ACHN (cell line): ENCODE measurements at regions not wholly inside any gene's neighbourhood (a gene's known extent, or its start where the extent isn't known, plus 50 kb on each side); places are given as distances from the start of the nearest gene placed in this dataset.

Source experiments
- DNase-seq: peaks from one replicate; pipeline ENCODE4 v3.0.0-alpha.2; 2015
- in situ Hi-C: cut with HindIII; loops from 2 replicates; pipeline ENCODE4 v1.10.0; 2017; ENCODE audit warnings: low sequenced_read_pairs, low pct_ligation_motif_present, low pct_unique_long_range_greater_than_20kb

GRCh38 chr14:38108681-38109080, 99.0 kb upstream of the SSTR1 start:
- in situ Hi-C loops, result no loop called here
- DNase-seq, result no peak

DNA sequence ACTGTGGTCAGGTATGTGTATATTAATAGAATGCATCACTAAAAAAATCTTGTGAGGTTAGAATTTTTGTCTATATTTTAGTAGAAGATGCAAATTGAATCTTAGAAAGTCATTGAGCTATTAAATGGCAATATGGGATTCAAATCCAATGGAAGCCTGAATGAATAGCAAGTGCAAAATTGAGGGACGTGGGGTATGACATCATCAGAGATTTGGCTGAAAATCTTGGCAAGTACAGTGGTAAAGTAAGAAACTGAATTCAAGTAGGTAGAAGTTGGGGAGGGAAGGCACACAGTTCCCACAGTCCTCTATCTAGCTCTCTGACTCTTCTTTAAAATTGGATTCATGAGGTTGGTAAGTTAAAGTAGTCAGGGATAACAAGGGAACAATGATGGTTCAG, 97.4 kb upstream of the SSTR1 start:
- DNase-seq, result no peak
- in situ Hi-C loops, result no loop called here

GRCh38 chr14:38111046-38111445, 96.7 kb upstream of the SSTR1 start:
- no peak for DNase-seq
- in situ Hi-C loops, result no loop called here

- in situ Hi-C loops, result no loop called here
Measured at GRCh38 chr14:38113546-38113945, 94.2 kb upstream of the SSTR1 start.

GRCh38 chr14:38116895-38117294, 90.8 kb upstream of the SSTR1 start:
- DNase-seq, result no peak
- in situ Hi-C loops, result no loop called here

More at GRCh38 chr14:38113546-38113945, 94.2 kb upstream of the SSTR1 start:
- no peak for DNase-seq

GRCh38 chr14:38120109-38120508, 87.6 kb upstream of the SSTR1 start:
- DNase-seq, result no peak
- in situ Hi-C loops, result no loop called here

- in situ Hi-C loops, result no loop called here
- DNase-seq, result no peak
Measured at GRCh38 chr14:38121320-38122020, 86.2 kb upstream of the SSTR1 start.

DNA sequence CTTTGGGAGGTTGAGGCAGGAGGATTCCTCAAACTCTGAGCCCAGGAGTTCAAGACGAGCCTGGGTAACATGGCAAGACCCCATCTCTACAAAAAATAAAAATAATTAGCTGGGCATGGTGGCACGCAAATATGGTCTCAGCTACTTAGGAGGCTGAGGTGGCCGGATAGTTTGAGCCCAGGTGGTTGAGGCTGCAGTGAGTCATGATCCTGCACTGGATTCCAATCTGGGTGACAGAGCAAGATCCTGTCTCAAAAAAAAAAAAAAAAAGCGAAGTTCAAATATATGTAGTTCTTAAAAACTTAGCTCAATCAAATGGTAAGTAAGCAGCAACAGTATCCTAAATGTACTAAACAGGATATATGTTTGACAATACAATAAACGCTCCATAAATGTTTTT, 85.5 kb upstream of the SSTR1 start:
- no peak for DNase-seq
- in situ Hi-C loops, result no loop called here

GRCh38 chr14:38124506-38124905, 83.2 kb upstream of the SSTR1 start:
- DNase-seq, result no peak
- in situ Hi-C loops, result no loop called here

- in situ Hi-C loops, result no loop called here
- DNase-seq, result no peak
Measured at GRCh38 chr14:38125481-38126037, 82.1 kb upstream of the SSTR1 start.

DNA sequence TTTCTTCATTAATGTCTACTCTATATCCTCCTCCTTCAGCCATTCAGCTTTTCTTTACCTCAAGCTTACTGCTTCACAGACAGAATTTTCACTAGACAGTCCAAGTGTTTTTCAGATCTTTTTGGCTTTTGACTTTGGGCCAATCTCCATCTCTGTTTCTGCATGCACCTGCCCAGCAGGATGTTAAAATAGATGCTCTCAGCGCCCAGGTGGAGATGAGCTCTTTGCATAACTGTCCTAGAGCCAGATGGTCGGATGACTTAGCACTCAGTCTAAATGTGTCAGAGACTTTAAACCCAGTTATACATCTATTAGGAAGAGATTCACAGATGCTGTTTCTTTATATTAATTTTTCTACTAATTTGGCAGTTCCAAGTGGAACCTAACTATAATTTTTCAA, 80.3 kb upstream of the SSTR1 start:
- no peak for DNase-seq
- in situ Hi-C loops, result no loop called here

GRCh38 chr14:38127784-38128183, 79.9 kb upstream of the SSTR1 start:
- in situ Hi-C loops, result no loop called here
- no peak for DNase-seq

DNA sequence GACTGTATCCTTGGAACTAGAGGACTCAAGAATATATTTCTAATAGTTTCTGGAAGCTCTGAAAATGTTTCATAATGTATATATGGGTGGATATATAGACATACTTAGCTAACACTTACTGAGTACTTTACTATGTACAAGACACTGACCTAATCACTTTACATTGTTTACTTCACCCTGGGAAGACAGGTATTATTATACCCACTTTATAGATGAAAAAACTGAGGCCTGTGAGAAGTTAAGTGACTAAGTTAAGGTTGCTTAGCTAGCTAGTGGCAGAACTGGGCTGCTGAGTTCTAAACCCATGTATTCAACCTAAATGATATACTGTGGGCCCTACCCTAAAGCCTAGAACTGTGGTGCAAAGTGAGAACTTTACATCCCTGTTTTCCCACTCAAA, 79.1 kb upstream of the SSTR1 start:
- in situ Hi-C loops, result no loop called here
- no peak for DNase-seq

DNA sequence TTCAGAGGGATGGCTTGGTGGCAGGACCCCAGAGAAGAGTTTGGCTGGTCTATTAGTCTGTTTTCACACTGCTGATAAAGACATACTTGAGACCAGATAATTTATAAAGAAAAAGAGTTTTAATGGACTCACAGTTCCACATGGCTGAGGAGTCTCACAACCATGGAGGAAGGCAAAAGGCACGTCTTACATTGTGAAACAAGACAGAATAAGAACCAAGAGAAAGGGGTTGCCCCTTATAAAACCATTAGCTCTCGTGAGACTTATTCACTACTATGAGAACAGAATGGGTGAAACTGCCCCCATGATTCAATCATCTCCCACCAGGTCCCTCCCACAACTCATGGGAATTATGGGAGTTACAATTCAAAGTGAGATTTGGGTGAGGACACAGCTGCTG, 78.5 kb upstream of the SSTR1 start:
- in situ Hi-C loops, result no loop called here
- DNase-seq, result no peak

DNA sequence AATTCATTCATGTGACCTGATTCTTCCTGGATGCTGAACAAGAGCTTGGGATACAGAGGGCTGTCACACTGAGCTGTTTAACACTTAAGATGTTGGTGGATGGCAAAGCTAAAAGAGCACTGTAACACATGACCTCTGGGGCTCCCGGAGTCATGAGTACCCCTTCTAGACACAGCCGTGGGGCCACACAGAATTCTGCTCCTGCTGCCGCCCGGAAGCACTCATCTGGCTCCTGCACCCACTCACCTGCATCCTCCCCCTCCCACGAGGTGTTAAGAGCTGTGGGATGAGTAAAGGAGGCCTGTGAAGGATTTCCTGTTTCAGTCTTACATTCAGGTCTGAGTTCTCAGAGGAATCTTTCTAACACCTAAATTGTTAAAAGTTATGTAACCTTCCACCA, 78.0 kb upstream of the SSTR1 start:
- in situ Hi-C loops, result no loop called here
- DNase-seq, result no peak

GRCh38 chr14:38134416-38135030, 73.2 kb upstream of the SSTR1 start:
- DNase-seq, result no peak
- in situ Hi-C loops, result no loop called here

DNA sequence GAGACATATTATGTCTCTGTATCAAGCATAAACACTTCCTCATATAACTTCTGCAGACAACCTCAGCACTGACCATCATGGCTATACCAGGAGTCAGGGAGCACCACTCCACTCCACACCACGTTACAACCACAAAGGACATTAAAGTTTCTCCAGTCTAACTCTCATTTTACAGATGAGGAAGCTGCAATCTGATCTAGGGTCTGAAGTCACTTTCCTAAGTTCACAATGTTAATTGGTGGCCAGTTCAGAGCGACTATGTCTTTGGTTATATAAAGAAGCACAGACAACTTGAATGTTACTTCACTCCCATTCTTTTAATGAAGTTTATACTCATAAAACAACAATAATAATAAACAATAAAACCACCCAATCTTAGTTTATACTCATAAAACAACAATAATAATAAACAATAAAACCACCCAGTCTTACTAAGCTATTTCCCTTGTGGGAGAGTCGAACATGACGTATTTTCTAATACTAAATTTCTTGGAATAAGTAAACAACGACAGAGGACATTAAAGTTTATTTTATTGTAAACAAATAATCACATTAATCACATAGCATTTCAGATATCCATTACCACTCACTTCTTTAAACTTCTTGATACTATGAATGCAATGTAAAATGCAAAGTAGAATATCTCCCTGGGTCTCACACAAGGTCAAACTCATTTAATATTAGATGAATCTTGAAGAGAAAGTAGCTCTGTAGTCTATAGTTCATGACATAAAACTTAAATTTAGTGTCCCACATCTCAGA, 72.4 kb upstream of the SSTR1 start:
- DNase-seq, result no peak
- in situ Hi-C loops, result no loop called here

GRCh38 chr14:38137005-38137404, 70.7 kb upstream of the SSTR1 start:
- in situ Hi-C loops, result no loop called here

DNA sequence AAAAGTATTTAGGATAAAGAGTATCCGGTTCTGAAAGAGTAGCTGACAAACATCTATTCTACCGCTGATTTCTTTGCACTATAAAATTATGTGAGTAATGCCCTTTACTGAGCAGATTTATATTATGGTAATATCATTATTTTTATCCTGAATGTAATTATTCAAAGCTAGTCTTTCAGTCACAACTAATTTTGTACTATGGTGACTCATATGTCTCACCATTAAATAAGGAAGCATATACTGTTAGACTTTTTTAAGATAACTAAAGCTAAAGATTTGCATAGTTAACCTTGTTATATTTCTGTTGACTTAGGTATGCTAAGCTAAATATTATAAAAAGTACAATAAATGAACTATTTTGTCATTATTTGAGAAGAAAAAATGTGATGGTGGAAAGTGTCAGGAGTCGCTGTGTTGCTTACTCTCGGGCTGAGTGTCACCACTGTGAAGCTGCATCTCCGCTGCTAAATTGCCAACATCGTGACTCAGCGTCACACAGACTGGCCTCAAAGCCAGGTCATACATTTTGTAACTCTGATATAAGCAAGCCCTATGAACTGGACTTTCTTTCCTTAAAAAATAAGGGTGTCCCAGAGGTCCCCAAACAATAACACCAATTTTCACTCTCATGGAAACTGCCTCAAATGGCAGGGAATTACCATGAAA, 69.1 kb upstream of the SSTR1 start:
- no peak for DNase-seq
- in situ Hi-C loops, result no loop called here

More at GRCh38 chr14:38137005-38137404, 70.7 kb upstream of the SSTR1 start:
- DNase-seq, result no peak
